ENCODE measurements at regions not wholly inside any gene's neighbourhood (a gene's known extent, or its start where the extent isn't known, plus 50 kb on each side); places are given as distances from the start of the nearest gene placed in this dataset.

DNA sequence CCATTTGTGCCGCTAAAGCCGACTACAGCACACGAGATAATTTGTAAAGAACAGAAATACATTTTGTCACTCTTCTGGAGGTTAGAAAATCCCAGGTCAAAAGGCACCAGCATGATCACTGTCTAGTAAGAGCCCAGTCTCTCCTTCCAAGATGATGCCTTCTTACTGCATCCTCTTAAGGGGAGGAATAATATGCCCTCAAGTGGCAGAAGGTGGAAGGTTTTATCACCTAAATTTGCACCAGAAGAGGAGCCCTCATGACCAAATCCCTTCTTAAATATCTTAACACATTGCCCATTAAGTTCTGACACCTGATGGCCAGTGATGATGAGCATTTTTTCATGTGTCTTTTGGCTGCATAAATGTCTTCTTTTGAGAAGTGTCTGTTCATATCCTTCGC lies 326.7 kb upstream of the RGS18 start:
- TF ChIP-seq SIN3A (IDR thresholded peaks at IDR 0.05; ENCODE audit: borderline replicate concordance, insufficient read depth, low read depth, low read length) (no peak), CTCF (IDR thresholded peaks at IDR 0.05) (no peak)
